Thyroid gland (tissue), 4 donors: ENCODE measurements at regions not wholly inside any gene's neighbourhood (a gene's known extent, or its start where the extent isn't known, plus 50 kb on each side); places are given as distances from the start of the nearest gene placed in this dataset.

Source experiments
- POLR2A ChIP-seq, 2 donors: fragments of 450-650 bp; IDR thresholded peaks; one replicate each; pipeline ENCODE4 v1.6.1; 2017; ENCODE audit warnings: antibody characterized with exemption in 2 of 2, mild to moderate bottlenecking in 2 of 2, moderate library complexity in 1 of 2
- TF ChIP-seq, protein P1 (sequence below), 6 experiments: fragments of 200-600 bp in 3 of 6; fragments of 450-650 bp in 3 of 6; sonication (generic) in 3 of 6; IDR thresholded peaks; one replicate each; pipeline ENCODE4 v1.5.1; 2016 to 2019; ENCODE audit warnings: antibody characterized with exemption in 6 of 6, mild to moderate bottlenecking in 2 of 6, inconsistent platforms in 1 of 6, moderate library complexity in 1 of 6

DNA sequence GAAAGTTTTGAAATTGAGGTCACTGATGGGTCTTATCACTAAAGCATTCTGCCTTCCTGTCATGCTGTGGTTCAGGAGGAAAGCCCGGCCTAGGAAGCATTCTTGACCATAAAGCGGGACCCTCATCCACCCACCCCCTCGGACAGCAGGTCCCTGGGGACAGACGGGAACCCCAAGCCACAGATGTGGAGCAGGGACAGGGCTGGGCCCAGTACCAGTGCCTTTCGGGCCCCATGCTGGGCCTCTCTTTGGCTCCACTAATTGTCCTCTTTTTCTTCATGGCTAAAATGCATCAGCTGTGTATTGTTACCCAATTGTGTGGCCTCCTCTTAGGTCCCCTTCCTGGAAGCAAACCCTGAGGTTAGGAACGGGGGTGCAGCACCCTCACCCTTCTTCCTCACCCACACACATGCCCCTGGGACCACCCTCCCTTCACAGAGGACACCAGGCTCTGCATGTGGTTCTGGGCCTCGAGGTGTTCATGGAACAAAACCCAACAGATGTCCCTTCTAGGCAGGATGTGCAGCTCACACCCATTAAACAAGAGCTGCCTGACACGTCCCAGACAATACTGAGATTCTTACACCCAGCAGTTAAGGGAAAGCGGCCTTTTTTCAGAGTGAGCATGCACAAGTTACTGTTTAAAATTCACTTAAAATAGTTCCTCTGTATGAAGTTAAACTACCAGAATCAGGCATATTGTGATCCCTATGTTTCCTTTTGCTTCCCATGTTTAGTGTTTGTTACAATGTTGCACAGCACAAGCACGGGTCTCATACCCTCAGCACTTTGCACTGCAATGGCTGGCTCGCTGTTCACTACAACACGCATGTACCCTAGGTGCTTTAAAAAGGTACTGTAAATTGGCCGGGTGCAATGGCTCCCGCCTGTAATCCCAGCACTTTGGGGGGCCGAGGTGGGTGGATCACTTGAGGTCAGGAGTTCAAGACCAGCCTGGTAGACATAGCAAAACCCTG, 807.6 kb downstream of the BRD1 start:
- TF ChIP-seq POLR2A (IDR thresholded peaks at IDR 0.05), result no peak
- TF ChIP-seq, protein P1, sequence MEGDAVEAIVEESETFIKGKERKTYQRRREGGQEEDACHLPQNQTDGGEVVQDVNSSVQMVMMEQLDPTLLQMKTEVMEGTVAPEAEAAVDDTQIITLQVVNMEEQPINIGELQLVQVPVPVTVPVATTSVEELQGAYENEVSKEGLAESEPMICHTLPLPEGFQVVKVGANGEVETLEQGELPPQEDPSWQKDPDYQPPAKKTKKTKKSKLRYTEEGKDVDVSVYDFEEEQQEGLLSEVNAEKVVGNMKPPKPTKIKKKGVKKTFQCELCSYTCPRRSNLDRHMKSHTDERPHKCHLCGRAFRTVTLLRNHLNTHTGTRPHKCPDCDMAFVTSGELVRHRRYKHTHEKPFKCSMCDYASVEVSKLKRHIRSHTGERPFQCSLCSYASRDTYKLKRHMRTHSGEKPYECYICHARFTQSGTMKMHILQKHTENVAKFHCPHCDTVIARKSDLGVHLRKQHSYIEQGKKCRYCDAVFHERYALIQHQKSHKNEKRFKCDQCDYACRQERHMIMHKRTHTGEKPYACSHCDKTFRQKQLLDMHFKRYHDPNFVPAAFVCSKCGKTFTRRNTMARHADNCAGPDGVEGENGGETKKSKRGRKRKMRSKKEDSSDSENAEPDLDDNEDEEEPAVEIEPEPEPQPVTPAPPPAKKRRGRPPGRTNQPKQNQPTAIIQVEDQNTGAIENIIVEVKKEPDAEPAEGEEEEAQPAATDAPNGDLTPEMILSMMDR (IDR thresholded peaks at IDR 0.05), result no peak
